HT1080 (cell line): ENCODE measurements at regions not wholly inside any gene's neighbourhood (a gene's known extent, or its start where the extent isn't known, plus 50 kb on each side); places are given as distances from the start of the nearest gene placed in this dataset.

Experiments used
- DNase-seq: peaks from one replicate; pipeline ENCODE4 v3.0.0-alpha.2; 2015; ENCODE audit warnings: low read depth

GRCh38 chr5:125812651-125813050, 610.6 kb upstream of the GRAMD2B start:
- DNase-seq, result no peak

- DNase-seq, result no peak
Observed at GRCh38 chr5:125813221-125813974, 609.8 kb upstream of the GRAMD2B start.

GRCh38 chr5:125814119-125814518, 609.1 kb upstream of the GRAMD2B start:
- no peak for DNase-seq

- peak; percentile 65 for DNase-seq
Observed at GRCh38 chr5:125823572-125823971, 599.6 kb upstream of the GRAMD2B start.

- DNase-seq, result no peak
Observed at GRCh38 chr5:125826214-125826613, 597.0 kb upstream of the GRAMD2B start.

- no peak for DNase-seq
Observed at GRCh38 chr5:125829349-125829748, 593.9 kb upstream of the GRAMD2B start.

- DNase-seq, result no peak
Observed at GRCh38 chr5:125833398-125833797, 589.8 kb upstream of the GRAMD2B start.

GRCh38 chr5:125834438-125835115, 588.6 kb upstream of the GRAMD2B start:
- DNase-seq, result no peak

- DNase-seq, result peak; percentile 21
Observed at GRCh38 chr5:125835293-125836172, 587.7 kb upstream of the GRAMD2B start.

- no peak for DNase-seq
Observed at GRCh38 chr5:125836256-125836655, 587.0 kb upstream of the GRAMD2B start.

- no peak for DNase-seq
Observed at GRCh38 chr5:125837866-125838265, 585.3 kb upstream of the GRAMD2B start.

- no peak for DNase-seq
Observed at GRCh38 chr5:125847561-125847960, 575.6 kb upstream of the GRAMD2B start.

- no peak for DNase-seq
Observed at GRCh38 chr5:125848751-125849150, 574.5 kb upstream of the GRAMD2B start.

- no peak for DNase-seq
Observed at GRCh38 chr5:125856949-125857348, 566.3 kb upstream of the GRAMD2B start.

- DNase-seq, result no peak
Observed at GRCh38 chr5:125863579-125863978, 559.6 kb upstream of the GRAMD2B start.

GRCh38 chr5:125865166-125865815, 557.9 kb upstream of the GRAMD2B start:
- peak; percentile 46 for DNase-seq

GRCh38 chr5:125868036-125868435, 555.2 kb upstream of the GRAMD2B start:
- no peak for DNase-seq

- DNase-seq, result no peak
Observed at GRCh38 chr5:125870256-125870655, 553.0 kb upstream of the GRAMD2B start.

GRCh38 chr5:125874057-125874456, 549.2 kb upstream of the GRAMD2B start:
- no peak for DNase-seq

GRCh38 chr5:125874717-125875116, 548.5 kb upstream of the GRAMD2B start:
- no peak for DNase-seq

GRCh38 chr5:125877248-125877647, 546.0 kb upstream of the GRAMD2B start:
- DNase-seq, result no peak
